ENCODE measurements at regions not wholly inside any gene's neighbourhood (a gene's known extent, or its start where the extent isn't known, plus 50 kb on each side); places are given as distances from the start of the nearest gene placed in this dataset.

GRCh38 chr11:29293825-29294224 lies 723.0 kb downstream of the KCNA4 start:
- TF ChIP-seq, protein P1, sequence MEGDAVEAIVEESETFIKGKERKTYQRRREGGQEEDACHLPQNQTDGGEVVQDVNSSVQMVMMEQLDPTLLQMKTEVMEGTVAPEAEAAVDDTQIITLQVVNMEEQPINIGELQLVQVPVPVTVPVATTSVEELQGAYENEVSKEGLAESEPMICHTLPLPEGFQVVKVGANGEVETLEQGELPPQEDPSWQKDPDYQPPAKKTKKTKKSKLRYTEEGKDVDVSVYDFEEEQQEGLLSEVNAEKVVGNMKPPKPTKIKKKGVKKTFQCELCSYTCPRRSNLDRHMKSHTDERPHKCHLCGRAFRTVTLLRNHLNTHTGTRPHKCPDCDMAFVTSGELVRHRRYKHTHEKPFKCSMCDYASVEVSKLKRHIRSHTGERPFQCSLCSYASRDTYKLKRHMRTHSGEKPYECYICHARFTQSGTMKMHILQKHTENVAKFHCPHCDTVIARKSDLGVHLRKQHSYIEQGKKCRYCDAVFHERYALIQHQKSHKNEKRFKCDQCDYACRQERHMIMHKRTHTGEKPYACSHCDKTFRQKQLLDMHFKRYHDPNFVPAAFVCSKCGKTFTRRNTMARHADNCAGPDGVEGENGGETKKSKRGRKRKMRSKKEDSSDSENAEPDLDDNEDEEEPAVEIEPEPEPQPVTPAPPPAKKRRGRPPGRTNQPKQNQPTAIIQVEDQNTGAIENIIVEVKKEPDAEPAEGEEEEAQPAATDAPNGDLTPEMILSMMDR (IDR thresholded peaks at IDR 0.05 in 4 of 5, conservative IDR thresholded peaks at IDR 0.05 in 1 of 5), result no peak
- TF ChIP-seq POLR2A (IDR thresholded peaks at IDR 0.05), result no peak
